Limb (tissue), 2 donors: ENCODE measurements at regions not wholly inside any gene's neighbourhood (a gene's known extent, or its start where the extent isn't known, plus 50 kb on each side); places are given as distances from the start of the nearest gene placed in this dataset.
"Not testable (repeated sequence)": the region's sequence is repeated elsewhere in the genome, so short reads cannot be mapped to it uniquely, and the experiment has no call there.

Experiments used
- DNase-seq, 2 donors: peaks; one replicate each; pipeline ENCODE4 v3.0.0-alpha.2; 2016; ENCODE audit errors: extremely low spot score in 2 of 2

DNA sequence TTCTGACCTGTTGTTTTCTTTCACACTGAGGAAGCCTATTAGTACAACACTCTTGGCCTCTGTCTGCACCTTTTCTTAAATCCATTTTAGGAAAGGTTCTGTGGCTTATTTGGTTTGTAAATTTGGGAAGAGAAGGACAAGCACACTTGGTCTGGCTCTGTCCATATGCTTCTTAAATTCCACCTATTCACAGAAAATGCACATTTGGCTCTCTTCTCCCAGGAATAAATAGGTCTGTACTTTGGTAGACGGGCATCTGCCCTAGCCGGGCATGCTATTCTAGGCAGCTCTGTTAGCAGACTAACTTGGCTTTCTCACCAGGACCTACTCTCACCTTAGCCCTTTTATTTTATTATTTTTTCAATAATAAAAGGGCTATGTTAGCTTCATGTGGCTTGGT lies 1211.8 kb upstream of the SLC39A10 start:
- no peak for DNase-seq

DNA sequence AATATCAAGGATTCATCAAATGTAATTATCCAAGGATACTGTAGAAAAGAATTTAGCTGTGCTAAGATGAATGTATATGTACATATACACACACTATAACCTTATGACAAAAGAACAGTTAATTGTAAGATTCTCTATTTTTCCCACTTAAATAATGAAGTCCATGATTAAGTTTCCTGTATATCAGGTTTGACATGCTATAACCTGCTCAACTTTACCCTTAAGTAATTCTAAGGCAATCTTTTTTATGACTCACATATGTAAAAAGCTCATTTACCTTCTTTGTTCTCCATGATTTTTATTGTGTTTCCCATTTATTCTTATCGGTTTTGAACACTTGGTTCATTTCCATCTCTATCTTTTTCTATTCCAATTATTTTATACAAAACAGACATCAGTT lies 1213.1 kb upstream of the SLC39A10 start:
- DNase-seq = no peak

DNA sequence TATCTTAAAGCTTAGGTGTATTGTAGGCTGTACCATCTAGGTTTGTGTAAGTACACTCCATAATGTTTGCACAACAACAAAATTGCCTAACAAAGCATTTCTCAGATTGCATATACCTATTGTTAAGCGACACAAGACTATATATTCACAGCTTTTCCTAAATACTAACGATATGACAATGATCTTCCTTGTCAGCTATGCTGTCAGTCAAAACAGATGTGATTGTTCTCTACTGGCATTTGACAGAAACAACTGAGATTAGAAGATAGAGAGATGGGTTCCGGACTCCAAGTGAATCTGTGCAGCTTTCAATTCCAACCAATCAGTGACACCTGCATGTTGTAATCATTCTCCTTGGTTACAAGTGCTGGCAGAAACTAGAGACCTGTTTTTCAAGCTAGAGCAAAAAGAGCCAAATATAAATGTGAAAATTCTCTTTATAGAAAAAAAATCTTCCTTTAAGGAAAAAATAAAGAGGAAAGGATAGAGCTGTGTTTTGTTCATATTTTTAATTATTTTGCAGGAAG lies 1232.3 kb upstream of the SLC39A10 start:
- no peak for DNase-seq

DNA sequence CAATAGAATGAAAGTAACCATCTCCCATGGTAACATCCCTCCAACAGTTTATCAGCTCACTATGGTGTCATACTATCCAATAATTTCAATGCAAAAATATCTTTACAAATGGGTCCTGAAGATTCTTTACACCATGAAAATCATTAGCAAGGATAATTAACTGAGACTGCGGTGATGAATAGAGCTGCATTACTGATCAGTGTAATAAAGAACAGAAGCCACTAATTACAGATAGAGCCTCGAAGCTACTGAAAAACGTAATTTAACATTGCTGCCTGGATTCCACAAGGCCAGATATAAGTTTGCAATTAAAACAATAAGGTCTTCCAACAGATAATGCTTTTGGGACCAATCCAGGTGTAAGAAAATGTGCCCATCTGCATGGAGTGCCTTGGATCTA lies 1245.8 kb upstream of the SLC39A10 start:
- no peak for DNase-seq

DNA sequence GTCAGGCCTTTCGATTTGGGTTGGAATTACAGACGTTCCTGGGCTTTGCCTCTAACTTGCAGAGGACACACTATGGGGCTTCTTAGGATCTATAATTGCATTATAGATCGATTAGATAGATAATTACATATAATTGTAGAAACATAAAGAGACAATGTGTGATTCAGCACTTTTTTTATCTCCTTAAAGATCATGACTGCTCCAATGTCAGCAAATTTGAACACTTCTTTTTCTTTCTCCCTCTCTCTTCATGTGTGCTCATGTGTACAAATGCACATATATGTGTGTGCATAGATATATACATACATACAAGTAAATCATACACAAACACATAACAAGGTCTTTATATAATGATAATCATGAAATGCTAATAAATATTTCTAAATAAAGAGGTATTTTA lies 1261.2 kb upstream of the SLC39A10 start:
- DNase-seq = no peak

DNA sequence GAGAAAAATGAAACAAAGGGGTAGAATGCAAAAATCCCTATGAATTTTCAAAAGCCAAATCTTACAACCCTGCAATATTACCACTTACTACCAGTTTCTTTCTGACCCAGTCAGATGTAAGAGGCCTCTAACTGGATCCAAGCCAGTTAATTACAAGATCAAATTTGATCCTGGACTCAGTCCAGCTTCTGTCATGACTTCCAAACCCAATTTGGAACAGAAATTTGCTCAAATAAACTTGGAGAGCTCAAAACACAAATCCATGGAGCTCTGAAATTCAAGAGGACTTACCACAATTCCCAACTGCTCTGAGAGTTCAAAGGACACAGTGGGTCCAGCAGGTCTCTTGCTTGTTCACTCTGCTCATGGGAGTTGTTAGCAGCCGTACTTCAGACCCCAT lies 1271.7 kb upstream of the SLC39A10 start:
- no peak for DNase-seq

DNA sequence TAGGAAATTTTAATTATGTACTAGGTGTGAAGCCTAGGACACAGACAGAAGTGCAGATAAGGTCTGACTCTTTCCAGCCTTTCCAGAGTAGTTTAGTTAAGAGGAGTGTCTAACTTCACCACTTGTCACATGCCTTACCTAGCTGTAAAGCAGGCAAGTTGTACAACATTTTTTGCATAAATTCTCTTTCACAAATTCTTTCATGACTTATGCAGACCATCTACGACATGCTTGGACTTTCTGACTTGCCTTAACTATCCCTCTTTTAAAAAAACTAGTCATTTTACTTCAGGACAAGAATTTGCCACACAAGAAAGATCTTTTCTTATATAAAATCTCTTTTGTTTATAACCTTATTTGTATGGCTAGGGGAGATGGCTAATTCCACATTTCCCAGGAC lies 1273.6 kb upstream of the SLC39A10 start:
- DNase-seq = no peak

DNA sequence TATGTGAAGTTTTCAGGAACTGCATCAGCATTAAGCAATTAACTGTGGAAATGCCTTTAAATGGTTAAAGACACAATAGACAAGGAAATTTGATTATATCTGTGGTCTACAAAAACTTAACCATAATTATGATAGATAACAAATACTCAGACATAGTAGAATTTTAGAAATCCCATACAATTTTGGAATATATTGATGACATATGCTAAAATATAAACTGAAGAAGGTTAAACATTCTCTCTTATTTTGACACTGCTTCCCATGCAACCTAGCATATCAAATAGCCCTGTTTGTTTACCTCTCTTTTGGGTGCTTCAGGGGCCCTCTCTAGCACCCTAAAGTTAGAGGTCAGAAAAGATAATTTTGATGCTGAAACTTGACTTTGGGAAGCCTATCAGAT lies 1274.8 kb upstream of the SLC39A10 start:
- DNase-seq = no peak

DNA sequence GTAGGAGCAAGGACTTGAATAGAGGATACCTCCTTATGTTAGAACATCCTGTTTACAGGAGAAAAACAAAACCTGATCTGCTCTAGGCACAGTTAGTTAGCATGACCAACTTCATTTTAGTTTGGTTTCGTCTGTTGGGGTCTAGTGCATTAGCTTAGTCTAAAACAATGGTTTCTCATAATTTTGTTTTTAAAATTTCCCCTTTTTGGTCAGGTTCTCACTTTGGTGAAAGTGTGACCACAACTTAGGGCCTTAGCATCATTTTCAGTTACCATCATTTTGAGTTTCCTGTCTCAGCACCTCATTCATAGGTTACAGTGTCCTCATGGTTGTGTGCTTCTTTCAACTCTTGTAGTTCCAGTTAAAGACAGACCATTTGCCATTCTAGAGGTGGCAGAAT lies 1277.0 kb upstream of the SLC39A10 start:
- DNase-seq = no peak

DNA sequence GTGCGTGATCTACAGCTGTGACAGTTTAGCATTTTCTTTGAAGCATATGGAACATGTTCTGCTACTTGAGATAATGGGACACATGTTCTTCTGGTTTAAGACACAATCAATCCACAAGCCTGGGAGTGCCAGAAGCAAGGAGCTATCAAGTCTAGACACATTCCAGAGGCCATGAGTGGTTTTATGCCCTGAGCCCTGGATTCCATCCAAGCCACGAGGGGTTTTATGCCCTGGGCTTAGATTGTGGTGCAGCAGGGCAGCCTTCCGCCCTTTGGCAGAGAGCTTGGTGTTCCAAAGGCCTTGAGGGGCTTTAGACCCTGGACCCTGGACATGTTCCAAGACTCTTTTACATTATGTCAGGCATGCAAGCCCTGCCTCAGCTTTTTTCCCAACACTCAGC lies 1289.6 kb upstream of the SLC39A10 start:
- DNase-seq = not testable (repeated sequence)

DNA sequence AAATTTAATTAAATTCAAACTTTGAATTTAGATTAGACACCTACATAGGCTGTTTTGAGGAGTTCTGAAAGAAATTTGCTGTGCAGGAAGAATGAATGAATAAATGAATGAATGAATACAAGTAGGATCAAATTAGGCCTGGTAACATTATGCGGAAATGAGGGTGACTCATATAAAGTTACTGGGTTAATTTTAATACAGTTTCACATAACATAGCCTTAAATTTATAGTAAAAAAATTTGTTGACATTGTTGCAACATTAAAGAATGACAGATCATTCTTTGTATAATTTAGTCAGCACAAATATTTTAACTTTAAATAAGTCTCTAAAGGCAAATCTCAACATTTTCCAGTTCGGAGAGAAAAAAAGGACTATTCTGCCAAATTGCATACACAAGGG lies 1293.1 kb upstream of the SLC39A10 start:
- no peak for DNase-seq

DNA sequence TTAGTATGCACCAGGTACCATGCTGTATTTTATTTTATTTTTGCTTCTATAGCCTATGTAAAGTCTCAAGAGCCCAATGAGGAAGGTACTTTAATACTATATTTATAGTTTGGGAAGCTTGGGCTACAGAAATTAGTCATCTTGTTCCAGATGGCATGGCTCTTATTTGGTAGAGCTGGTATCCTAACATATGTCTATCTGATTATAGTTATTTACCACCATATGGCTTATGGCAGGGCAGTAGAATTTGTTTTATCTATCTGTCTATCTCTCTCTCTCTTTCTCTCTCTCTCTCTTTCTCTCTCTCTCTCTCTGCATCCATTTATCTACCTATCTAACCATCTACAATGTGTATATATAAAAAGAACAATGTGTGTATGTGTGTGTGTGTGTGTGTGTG lies 1293.7 kb upstream of the SLC39A10 start:
- no peak for DNase-seq

DNA sequence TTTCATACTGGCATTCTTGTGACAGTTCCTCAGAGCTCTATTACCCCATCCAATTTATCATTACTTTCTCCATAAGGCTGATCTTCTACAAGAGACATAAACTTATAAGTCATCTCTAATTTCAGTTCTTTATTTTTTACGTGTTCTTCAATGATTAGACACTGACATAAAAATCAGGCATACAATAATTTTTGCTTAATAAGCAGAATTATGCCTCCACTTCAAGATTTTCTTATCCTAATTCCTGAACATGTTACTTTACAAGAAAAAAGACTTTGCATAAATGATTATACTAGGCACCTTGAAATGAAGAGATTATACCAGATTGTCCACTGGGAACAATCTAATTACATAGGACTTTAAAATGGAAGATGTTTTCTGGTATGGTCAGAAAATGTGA lies 1304.5 kb upstream of the SLC39A10 start:
- DNase-seq = no peak

DNA sequence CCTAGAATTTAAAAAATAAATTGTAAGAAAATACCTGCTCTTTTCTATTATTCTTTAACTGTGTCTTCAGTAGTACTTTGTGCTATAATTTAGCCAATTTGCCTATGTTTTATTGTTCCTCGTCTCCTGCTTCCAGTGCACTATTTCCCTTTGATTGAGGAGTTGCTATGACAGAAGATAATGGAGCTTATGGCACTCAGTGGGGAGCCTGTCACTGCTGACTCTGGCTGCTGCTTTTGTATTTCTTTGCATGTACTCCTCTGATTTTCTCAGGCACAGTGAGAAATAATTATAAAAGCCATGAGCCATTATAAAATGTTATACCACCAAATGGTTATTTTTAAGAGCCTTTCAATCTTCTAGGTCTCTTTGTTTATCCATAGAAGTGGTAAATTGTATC lies 1310.8 kb upstream of the SLC39A10 start:
- DNase-seq = no peak

DNA sequence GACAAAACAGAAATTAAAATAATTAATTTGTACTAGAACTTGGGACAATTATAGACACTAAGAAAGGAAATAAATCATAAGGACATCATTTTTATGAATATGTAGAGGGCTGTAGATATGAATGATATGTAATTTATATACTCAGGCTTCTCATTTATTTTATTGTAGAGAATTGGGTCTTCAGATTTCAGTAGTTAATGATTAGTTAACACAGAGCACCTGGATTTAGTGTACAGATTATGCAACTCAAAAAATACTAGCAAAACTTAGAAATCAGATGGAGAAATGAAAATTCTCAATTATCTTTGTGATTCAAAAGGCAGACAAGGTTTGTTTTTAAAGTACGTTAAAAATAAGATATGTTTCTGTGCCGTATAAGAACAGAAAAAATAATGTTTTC lies 1311.7 kb upstream of the SLC39A10 start:
- DNase-seq = no peak

DNA sequence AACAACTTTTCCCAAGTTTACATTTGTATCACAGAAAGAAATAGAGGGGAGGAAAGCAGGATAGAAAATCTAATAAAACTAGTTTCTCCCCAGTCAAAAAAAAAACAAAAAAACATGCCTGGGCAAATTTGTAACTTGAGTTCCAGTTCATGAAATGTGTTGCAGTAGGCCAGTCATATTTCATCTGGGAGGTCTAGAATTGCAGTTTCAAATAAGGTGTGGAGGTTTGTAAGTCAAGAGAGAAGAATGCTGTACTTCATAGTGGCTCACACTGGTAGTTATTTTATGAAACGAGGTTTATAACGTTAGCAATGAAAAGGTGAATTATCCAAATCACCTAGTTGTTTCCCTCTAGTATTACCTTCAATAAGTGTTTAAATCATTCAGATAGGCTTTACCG lies 1313.9 kb upstream of the SLC39A10 start:
- no peak for DNase-seq

DNA sequence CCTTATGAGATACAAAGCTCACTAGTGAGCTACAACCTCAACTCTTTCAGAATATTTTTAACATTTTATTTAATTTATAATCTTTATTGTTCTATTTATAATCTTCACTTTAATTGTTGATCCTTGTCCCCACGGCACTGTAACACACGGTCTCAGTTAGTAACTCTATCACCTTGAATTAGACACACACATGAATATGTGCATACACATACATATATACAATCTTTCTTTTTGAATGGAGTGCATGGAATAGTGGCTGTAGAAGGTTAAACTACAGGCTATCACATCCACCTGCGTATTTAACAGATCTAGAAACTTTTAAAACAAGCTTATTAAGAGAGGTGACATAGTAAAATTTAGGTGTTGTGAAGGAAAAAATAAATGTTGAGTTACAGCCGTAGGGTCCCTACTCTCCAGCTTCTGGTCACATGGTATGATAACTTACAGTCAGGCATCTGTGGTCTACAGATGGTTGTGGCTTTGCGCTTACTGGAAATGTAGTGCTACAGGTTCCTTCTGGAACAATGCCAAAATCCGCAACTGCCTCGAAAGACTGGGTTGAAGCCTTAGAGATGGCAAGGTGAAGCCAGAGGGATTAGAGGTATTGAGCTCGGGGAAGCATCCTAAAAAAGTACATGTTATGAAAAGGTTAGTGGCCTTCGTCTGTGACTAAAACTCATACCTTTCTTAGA lies 1324.1 kb upstream of the SLC39A10 start:
- no peak for DNase-seq

DNA sequence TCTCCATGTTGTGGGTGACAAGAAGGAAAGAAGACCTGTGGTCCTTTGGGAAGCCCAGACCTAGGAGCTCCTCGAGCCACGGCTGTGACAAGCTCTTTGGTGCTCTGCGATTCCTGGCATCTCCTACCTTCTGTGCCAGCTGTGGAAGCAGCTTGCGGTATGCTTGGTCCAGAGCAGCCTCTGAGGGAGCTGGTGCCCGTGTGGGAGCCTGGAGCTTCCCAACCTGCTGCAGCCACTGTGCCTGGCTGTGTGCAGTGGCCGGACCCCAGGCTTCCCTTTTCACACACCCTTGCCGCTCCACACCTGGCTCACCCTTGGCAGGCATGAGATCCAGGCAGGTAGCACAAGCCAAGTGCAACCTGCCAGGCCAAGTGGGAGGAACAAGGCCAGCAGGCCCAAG lies 1328.6 kb upstream of the SLC39A10 start:
- no peak for DNase-seq

DNA sequence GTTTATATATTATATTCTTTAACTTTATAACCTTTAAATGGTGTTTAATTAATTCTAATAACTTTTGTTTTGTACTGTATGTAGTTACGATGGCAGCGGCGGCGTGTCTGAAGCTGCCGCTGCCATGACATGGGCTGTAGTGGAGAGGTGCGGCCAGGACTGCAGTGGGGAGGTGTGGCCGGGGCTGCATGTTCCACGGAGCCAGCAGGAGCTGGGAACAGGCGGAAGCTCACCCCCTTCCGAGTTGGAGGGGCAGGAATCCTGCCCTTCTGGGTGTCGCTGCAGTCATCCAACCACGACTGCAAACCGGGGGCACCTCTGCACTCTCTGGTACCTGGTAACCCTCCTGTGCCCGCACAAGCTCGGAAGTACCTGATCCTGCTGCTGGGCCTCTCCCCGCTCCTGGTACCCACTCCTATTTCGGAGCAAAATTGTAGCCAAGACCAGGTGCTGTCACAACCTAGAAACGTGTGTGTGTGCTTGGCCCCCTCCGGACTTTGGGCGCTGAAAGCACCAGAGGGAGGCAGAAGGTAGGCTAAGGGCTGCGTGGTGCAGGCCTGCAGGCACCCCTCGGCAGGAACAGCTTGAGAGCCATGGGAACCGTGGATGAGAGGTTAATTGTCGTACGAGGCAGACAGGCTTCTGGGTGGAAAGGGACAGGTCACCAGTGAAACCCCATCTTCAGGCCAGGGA lies 1329.7 kb upstream of the SLC39A10 start:
- DNase-seq = no peak

DNA sequence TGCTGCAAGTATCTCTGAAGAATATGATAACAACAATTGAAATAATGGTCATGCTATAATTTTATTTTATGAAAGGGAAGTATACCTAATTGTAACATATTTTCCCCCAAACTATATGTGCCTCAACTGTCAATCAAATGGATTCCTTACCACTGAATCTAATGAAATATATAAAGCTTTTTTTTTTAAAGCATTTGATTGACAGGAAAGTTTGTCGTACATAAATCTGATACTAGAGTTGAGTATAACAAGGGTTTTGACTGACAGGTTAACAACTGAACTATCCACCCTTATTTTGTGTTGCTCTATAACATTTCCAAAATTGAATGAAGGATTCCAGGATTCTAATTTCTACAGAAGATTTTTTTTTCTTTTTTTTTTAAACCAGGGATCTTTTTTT lies 1333.3 kb upstream of the SLC39A10 start:
- DNase-seq = no peak

DNA sequence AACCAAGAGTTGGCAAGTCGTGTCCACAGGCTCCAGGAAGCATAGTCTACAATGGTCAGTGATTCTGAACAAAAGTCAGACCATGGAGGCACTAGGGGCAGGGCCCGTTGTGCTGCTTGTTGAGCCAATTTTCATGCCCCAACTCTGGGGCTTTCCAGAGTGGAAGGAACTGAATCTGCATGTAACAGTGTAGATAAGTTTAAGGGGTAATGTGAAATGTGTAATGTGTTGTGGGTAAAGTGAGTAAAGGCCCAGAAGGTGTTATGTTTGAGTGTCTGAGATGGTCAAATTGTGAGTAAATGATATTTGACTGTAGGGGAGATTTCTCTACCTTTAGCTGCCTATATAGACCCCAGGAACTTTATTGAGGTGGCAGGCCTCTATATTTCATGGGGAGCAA lies 1336.5 kb upstream of the SLC39A10 start:
- no peak for DNase-seq

DNA sequence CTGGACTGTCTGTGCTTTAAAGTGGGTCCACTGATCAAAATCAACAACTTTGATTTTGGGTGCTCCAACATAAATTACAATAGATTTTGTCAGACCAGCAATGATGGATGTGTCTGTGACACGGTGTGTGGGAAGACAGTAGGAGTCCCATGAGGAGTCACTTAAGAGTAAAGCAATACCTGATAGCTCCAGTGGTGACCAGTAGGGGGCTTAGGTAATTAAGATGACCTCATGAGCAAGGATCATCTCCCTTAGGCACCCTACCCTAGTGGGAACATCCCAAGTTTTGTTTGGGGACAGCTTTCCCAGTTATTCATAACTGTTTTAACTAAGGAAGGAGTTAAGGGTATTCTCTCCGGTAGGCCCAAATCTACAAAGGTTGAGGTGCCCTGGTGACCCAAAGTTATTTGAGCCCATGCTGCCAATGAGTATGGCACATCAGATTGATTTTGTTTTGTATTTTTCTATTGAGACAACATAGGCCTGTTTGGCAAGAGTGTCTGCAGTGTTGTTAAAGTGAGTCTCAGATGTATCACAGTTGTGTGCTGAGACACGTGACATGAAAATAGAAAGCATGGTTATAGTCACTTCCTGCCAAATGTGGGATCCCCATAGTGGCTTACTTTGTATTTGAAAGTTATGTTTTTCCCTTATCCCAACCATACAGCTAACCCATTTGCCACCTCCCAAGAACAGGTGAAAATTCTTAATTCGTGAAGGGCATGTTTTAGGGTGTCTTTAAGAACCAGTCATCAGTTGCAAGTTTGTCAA lies 1337.6 kb upstream of the SLC39A10 start:
- DNase-seq = no peak

DNA sequence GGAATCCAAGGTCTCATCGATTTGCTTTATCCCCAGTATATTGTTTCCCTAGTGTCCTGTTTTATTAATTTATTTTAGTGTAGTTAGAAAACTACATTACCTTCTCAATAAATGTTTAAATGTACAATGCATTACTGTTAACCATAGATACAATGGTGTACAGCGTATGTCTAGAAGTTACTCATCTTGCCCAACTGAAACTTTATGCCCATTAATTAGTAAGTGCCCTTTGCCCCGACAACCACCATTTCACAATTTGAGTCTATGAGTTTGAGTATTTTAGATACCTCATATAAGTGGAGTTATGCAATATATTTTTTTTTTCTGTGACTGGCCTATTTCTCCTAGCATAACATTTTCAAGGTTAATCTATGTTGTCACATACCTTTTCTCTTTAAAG lies 1343.0 kb upstream of the SLC39A10 start:
- DNase-seq = no peak
